MCF 10A (cell line): ENCODE measurements at regions not wholly inside any gene's neighbourhood (a gene's known extent, or its start where the extent isn't known, plus 50 kb on each side); places are given as distances from the start of the nearest gene placed in this dataset.

Experiments used
- BruUV-seq: library from RNA; stranded (reverse); fragments of 400-500 nt; replicated peaks from 2 replicates; lab custom pipeline; 2021; lab: Mats Ljungman, UMichigan
- CTCF ChIA-PET: fragments of 300-600 bp; sonication (Branson Sonifier 250); formaldehyde crosslinking; extraction: SDS; loops from one replicate; lab custom pipeline; 2021; ENCODE audit warnings: antibody characterized with exemption, inconsistent platforms; lab: Yijun Ruan, JAX
- POLR2A ChIA-PET: fragments of 300-600, 350-650 bp; sonication (Branson Sonifier 250); formaldehyde crosslinking; extraction: SDS; loops from one replicate; lab custom pipeline; 2020; ENCODE audit warnings: antibody characterized with exemption, inconsistent platforms; lab: Yijun Ruan, JAX
- DNase-seq: peaks from one replicate; pipeline ENCODE4 v3.0.0-alpha.2; 2018; ENCODE audit not compliant: unreplicated experiment
- H3K27ac Mint-ChIP-seq: one replicate; pipeline ENCODE4 v1.8.0; 2022; ENCODE audit warnings: mild to moderate bottlenecking, low read depth, mixed read lengths; ENCODE audit not compliant: unreplicated experiment
- H3K27me3 Mint-ChIP-seq: one replicate; pipeline ENCODE4 v1.8.0; 2022; ENCODE audit warnings: mixed read lengths; ENCODE audit not compliant: insufficient read depth, unreplicated experiment
- H3K36me3 Mint-ChIP-seq: one replicate; pipeline ENCODE4 v1.8.0; 2022; ENCODE audit warnings: mild to moderate bottlenecking, moderate library complexity, mixed read lengths; ENCODE audit not compliant: insufficient read depth, unreplicated experiment
- H3K4me1 Mint-ChIP-seq: one replicate; pipeline ENCODE4 v1.8.0; 2022; ENCODE audit warnings: mixed read lengths; ENCODE audit not compliant: insufficient read depth, unreplicated experiment
- H3K4me3 Mint-ChIP-seq: one replicate; pipeline ENCODE4 v1.8.0; 2022; ENCODE audit warnings: mild to moderate bottlenecking, moderate library complexity, mixed read lengths; ENCODE audit not compliant: unreplicated experiment
- H3K9me3 Mint-ChIP-seq: one replicate; pipeline ENCODE4 v1.8.0; 2022; ENCODE audit warnings: mixed read lengths; ENCODE audit not compliant: unreplicated experiment
- CTCF ChIP-seq: fragments of 200-600 bp; IDR thresholded peaks from one replicate; pipeline ENCODE4 v1.8.0; 2022; ENCODE audit warnings: antibody characterized with exemption, mild to moderate bottlenecking; ENCODE audit not compliant: unreplicated experiment
- intact Hi-C: fragments of 100-400 bp; cut with micrococcal nuclease; formaldehyde crosslinking; loops from 2 replicates; pipeline ENCODE4 v1.14.1; 2022

DNA sequence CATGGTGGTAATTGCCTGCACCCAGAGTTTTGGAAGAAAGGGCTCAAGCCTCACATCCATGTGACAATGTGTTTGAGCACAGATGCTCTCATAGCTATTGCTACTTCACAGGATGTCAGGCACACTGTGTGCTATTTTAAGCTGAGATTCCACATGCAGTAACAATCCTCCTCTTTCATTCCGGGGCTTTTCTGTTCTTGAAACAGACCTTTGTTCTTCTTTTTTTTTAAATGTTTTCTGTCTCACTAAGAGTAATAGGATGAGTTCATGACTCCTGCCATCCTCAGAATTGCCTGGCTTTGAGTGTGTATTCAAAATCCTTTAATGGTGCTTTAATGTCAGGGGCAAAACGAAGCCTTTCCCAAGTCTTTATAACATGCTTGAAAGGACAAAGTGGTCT lies 198.9 kb downstream of the ABCC12 start:
- ChIA-PET POLR2A (no interaction called here), CTCF (no interaction called here)
- H3K27me3 Mint-ChIP-seq = no peaks in the 10 kb centered on the region
- H3K4me1 Mint-ChIP-seq = no peaks in the 10 kb centered on the region
- H3K36me3 Mint-ChIP-seq = peaks cover 5% of the 10 kb centered on the region
- no peak overlapping the region for H3K27ac Mint-ChIP-seq
- no peaks in the 10 kb centered on the region for H3K9me3 Mint-ChIP-seq
- BruUV-seq = no TSS peak
- no peak for TF ChIP-seq CTCF
- H3K4me3 Mint-ChIP-seq = no peak overlapping the region
- DNase-seq = no peak
- intact Hi-C loops = no loop called here

DNA sequence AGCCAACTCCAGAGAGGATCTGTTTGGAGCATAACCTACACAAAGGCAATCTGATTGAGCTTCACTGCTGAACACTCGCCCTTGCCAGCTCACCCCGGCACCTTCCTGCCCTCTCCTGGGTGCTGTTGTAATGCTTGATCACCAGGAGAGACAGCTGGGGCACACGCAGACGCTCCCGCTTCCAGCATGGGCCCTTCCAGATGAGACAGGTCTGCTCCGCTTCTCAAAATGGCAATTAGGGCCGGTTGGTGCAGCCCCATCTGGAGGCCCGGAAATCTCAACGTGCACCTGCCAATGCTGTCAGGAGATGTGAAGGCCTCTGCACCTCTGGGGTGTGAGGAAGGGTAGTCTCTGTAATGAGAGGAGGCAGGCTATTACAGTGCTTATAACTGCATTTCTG lies 206.1 kb downstream of the ABCC12 start:
- POLR2A ChIA-PET = no interaction called here
- Mint-ChIP-seq H3K4me3 (no peak overlapping the region), H3K4me1 (no peaks in the 10 kb centered on the region), H3K27me3 (no peaks in the 10 kb centered on the region), H3K9me3 (no peaks in the 10 kb centered on the region), H3K27ac (no peak overlapping the region), H3K36me3 (no peaks in the 10 kb centered on the region)
- CTCF ChIA-PET = no interaction called here
- no peak for TF ChIP-seq CTCF
- no peak for DNase-seq
- no TSS peak for BruUV-seq
- intact Hi-C loops = no loop called here

- H3K27ac Mint-ChIP-seq = no peak overlapping the region
- no peaks in the 10 kb centered on the region for H3K36me3 Mint-ChIP-seq
- BruUV-seq = no TSS peak
- no peak overlapping the region for H3K4me3 Mint-ChIP-seq
- DNase-seq = no peak
- no peaks in the 10 kb centered on the region for H3K9me3 Mint-ChIP-seq
- ChIA-PET POLR2A (no interaction called here), CTCF (no interaction called here)
- TF ChIP-seq CTCF = no peak
- H3K27me3 Mint-ChIP-seq = no peaks in the 10 kb centered on the region
- intact Hi-C loops = no loop called here
- H3K4me1 Mint-ChIP-seq = no peaks in the 10 kb centered on the region
These were observed 206.5 kb downstream of the ABCC12 start for GRCh38 chr16:47949276-47949675.

DNA sequence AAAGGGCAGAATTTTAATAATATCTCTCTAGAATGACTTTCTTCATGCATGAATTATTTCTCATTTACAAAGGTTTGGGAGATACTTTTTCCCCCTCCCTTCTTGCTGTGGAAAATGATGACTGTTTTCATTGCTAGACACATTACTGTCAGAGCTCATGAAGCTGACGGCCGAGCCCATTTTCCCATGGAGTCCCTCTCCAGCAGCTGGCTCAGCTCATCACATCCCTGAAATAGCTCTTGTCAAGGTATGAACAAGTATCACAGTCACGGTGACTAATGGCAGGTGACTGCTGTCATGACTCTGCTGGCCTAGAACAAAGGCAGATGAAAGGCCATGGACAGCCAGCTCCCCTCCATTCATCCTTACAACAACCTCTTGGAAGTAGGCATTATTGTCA lies 208.1 kb downstream of the ABCC12 start:
- intact Hi-C loops = no loop called here
- Mint-ChIP-seq H3K4me3 (no peak overlapping the region), H3K27me3 (peaks cover 3% of the 10 kb centered on the region), H3K36me3 (no peaks in the 10 kb centered on the region), H3K4me1 (no peaks in the 10 kb centered on the region), H3K9me3 (no peaks in the 10 kb centered on the region), H3K27ac (no peak overlapping the region)
- ChIA-PET POLR2A (no interaction called here), CTCF (no interaction called here)
- BruUV-seq = no TSS peak
- TF ChIP-seq CTCF = no peak
- no peak for DNase-seq
